GM21825 (cell line): ENCODE measurements at regions not wholly inside any gene's neighbourhood (a gene's known extent, or its start where the extent isn't known, plus 50 kb on each side); places are given as distances from the start of the nearest gene placed in this dataset.

Source experiments
- ATAC-seq: cut with Tn5 transposase; IDR thresholded peaks from one replicate; pipeline ENCODE4 v1.9.1; 2021; ENCODE audit warnings: mild to moderate bottlenecking, moderate library complexity; ENCODE audit not compliant: unreplicated experiment

DNA sequence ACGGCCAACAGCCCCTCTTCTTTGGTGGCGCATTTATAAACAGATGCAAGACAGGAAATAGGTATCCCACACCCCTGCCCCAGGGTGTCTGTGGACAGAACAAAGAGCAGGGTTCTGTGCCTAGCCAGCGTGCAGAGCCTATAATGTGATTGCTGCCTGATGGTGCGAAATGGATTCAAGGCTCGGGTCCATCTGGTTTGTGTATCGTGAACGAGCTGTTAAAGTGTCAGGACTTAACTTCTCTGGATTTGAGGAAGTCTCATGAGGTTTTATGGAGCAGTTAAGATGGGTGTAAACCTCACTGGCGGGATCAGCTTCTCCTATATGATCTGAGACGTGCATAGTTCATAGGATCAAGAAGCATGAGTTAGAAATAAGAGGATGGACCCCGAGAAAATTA lies 388.7 kb upstream of the TBX3 start:
- no peak for ATAC-seq

GRCh38 chr12:115070313-115070712 lies 386.3 kb upstream of the TBX3 start:
- ATAC-seq = no peak

DNA sequence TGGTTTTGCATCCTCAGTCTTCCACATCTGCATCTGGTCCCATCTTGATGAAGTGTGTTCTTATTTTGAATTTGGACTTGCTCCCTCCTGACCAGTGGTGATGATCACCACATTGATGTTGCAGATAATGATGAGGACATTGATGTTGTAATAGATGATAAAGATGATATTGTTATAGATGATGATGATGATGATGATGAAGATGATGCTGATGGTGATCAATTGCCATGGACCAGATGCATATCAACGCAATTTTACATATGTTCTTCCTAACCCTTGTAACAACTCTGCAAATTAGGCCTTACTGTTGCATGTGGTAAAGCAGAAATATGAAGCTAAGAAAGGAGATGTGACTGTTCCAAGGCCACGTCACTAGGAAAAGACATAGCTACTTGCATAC lies 380.3 kb upstream of the TBX3 start:
- no peak for ATAC-seq

DNA sequence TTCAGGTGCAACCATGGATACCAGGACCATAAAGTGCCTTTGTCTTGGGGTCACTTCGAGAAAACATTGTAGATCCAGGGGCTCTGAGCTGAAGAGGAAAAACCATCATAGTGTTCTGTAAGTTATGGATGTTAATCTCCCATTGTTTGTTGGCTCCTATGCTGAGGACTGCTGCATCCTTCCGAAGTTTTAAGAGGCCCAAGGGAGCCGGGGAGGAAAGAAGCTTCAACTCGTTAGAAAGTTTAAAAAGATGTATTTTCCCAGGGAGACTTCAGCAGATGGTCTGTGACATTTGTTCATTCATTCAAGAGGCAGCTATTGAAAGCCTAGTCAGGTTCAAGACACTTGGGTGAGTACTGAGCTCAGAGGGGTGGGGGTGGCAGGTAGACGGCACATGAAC lies 378.8 kb upstream of the TBX3 start:
- ATAC-seq = no peak

GRCh38 chr12:115060477-115061168 lies 376.6 kb upstream of the TBX3 start:
- no peak for ATAC-seq

- no peak for ATAC-seq
Measured at GRCh38 chr12:115057445-115057844, 373.5 kb upstream of the TBX3 start.

- ATAC-seq = no peak
Measured at GRCh38 chr12:115051378-115051777, 367.4 kb upstream of the TBX3 start.

DNA sequence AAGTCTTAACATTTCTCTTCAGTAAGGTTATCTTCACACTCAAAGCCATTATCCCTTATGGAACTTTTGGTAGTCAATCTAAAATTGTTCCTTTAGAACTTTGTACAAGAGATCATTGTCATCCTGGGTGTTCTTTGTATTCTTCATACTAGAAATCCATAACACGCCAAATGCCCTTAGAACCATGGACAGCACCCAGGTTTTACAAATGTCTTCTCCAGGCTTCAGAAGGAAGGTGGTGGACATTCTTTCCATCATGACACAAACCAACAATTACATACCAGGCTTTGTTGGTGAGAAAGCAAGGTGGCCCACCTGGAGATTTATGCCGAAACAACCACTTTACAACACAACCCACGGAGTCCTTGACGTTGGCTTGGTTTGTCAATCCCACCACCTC lies 365.6 kb upstream of the TBX3 start:
- no peak for ATAC-seq

DNA sequence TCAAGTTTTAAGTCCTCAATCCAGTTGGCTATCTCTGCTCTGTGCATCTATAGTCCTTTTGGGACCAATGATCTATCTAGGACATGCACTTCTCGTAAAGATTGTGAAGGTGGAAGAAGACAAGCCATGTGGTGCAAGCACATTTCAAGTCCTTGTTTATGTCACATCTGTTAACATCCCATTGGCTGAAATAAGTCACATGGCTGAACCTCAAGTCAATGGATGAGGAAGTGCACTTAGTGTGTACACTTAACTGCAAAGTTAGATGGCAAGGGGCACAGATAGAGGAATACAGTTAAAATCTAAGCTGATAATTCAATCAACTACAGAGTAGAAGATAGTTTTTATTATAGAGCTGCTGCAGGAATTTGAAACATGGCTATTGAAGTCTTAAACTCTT lies 362.8 kb upstream of the TBX3 start:
- no peak for ATAC-seq

- no peak for ATAC-seq
Measured at GRCh38 chr12:115044073-115044472, 360.1 kb upstream of the TBX3 start.

GRCh38 chr12:115043079-115043478 lies 359.1 kb upstream of the TBX3 start:
- ATAC-seq = no peak

DNA sequence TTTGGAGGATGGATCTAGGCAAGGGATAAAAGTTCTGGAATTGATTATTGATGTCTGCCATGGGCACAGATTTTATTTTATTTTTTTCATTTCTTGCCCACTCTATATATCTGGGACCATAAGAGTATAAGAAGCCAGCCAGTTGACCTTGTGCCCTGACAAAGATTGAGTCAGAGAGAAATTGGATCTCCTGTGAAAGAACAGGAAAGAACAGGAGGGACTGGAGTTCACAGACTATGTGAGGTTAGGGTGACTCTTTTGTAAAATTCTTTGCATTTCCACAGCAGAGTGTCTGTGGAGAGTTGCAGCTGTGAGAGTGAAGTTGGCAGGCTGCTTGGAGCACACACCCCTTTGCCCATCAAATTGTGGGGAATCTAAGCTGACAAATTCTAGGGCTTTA lies 358.4 kb upstream of the TBX3 start:
- ATAC-seq = no peak

DNA sequence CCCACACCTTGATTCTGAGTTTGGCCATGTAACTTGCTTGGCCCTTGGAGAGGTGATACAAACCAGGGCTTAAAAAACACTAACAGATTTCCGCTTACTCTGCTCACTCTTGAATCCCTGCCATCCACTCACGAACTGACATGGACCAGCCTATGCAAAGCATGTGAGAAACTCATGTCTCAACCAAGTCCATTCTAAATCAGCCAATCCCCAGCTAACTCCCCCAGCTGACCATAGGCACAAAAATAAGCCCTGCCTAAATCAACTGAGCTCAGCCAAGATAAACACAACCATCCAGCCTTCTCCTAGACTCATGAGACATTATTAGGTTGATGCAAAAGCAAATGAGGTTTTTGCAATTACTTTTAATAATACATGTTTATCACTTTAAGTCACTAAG lies 353.9 kb upstream of the TBX3 start:
- ATAC-seq = no peak

GRCh38 chr12:115035535-115036107 lies 351.6 kb upstream of the TBX3 start:
- no peak for ATAC-seq

- ATAC-seq = no peak
Measured at GRCh38 chr12:115032521-115032920, 348.5 kb upstream of the TBX3 start.

DNA sequence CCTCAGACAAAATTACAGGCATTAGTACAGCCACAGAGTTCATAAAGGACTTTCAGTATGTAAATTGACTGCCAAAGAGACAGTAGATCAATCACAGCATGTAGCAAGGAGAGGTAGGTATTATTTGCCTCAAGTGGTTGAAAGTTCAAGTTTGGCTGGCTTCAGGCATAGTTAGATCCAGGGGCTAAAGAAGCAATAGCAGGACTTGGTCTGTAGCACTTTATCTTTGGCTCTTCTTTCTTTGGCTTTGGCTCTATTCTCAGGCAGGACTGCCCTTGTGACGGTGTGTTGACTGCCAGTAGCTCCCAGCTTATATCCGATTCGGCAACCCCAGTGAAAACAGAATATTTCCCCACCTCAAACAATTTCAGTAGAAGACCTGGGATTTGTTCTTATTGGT lies 346.0 kb upstream of the TBX3 start:
- no peak for ATAC-seq

DNA sequence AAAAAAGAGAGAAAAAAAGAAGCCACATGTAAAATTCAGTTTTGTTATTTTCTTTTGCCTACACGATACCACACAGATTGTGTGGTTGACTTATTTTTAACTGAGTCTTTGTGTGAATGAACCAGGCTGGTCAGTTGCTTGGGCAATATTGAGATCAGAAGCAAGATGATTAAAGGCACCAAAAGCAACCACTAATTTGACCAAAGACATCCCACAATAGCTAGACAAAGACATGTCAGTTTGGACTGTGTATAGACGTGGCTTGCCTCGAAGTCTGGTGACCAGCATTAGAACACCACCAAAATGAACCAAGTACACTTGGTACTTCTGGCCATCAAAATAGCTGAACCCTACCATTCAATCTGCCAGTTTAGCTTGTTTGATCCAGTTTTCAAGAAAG lies 340.6 kb upstream of the TBX3 start:
- no peak for ATAC-seq

DNA sequence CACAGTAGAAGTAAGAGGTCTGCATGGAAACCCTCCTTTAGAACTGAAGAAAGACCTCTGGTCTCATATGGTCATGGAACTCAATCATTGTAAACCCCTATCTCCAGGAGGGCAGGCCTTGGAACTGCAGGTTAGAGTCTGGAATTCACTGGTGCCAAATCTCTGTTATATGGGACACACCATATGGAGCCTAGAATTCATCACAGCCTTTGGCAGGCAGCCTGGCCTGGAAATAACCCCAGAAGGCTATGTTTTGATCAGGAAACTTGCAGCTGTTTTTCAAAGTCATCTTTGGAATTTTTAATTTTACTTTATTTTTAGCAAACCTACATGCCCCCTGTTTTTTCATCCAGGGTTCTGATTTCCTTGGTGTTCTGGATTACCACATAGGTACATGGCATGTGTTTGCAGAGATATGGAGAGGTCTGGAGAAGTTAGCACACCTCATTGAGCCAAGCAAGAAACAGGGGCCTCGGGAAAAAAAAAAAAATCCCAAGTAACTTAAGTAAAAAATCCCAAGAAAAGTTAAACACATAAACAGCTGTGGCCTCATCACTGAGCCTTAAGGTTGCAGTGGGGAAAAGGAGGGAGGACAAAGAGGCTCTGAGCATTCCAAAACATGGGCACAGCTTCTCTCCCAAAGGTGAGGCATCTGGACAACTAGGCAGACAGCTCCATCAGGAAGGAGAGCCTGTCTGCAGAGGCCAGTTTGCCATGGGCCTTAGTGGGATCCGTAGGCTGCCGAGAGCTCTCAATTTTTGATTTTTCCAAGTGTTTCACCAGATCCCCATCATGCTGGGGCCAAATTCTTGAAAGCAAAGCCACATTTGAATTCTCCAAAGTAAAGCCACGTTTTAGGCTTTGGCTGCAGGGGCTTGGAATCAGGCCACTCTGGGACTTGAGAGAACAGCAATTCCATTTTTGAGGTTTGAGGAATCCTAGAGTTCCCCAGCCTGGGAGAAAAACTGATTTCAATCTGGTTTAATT lies 339.6 kb upstream of the TBX3 start:
- ATAC-seq = no peak

GRCh38 chr12:115020091-115020490 lies 336.1 kb upstream of the TBX3 start:
- ATAC-seq = no peak

DNA sequence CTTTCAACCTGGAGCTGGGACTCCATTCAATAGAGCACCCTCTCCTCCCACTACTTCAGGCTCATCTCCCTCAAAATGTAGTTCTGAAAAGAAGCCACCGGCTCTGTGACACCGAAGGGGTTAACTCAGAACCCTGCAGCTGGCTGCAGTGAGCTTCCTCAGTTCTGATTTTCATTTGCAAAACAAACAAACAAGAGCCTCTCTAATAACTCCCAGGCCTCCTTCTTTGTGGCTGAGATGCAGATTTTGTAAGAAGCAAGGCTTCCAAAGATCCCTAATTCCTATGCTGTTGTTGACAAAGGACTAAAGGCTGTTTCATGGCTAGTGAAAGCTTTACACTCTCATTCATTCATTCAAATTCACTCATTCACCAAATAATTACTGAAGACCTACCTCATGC lies 333.4 kb upstream of the TBX3 start:
- no peak for ATAC-seq

- ATAC-seq = no peak
Measured at GRCh38 chr12:115013236-115013981, 329.4 kb upstream of the TBX3 start.
